SK-N-SH (cell line): ENCODE measurements at regions not wholly inside any gene's neighbourhood (a gene's known extent, or its start where the extent isn't known, plus 50 kb on each side); places are given as distances from the start of the nearest gene placed in this dataset.

ENCODE experiments used
- CTCF ChIA-PET: fragments of 300-600, 350-600 bp; formaldehyde crosslinking; extraction: SDS; loops from one replicate; lab custom pipeline; 2021; lab: Yijun Ruan, JAX
- POLR2A ChIA-PET: fragments of 350-600 bp; sonication (Branson Sonifier 250); formaldehyde crosslinking; extraction: SDS; loops from one replicate; lab custom pipeline; 2020; ENCODE audit warnings: antibody characterized with exemption, inconsistent platforms; lab: Yijun Ruan, JAX
- DNase-seq: peaks from one replicate; pipeline ENCODE4 v3.0.0; 2012
- H2AFZ ChIP-seq: fragments of 200-600 bp; sonication (generic); 2 replicates; pipeline ENCODE4 v1.8.1; 2016; ENCODE audit warnings: antibody characterized with exemption, mild to moderate bottlenecking, low read depth
- H3F3A ChIP-seq: fragments of 200-600 bp; sonication (generic); replicated peaks from 2 replicates; pipeline ENCODE3; 2016; ENCODE audit warnings: antibody characterized with exemption, mild to moderate bottlenecking; ENCODE audit not compliant: insufficient read depth
- H3K27ac ChIP-seq, 2 experiments: fragments of 200-500 bp in 1 of 2; fragments of 200-600 bp in 1 of 2; sonication (Bioruptor generic) in 1 of 2; sonication (generic), shearing (Covaris generic) in 1 of 2; 2 replicates each; pipeline versions ENCODE4 v1.5.1 to v1.6.1; 2014 to 2016; ENCODE audit warnings: low read depth in 2 of 2, inconsistent platforms in 1 of 2, low read length in 1 of 2, mild to moderate bottlenecking in 1 of 2, mixed read lengths in 1 of 2
- H3K27me3 ChIP-seq: fragments of 200-600 bp; sonication (generic), shearing (Covaris generic); 2 replicates; pipeline ENCODE4 v1.6.1; 2016; ENCODE audit warnings: mixed run types; ENCODE audit not compliant: insufficient read depth
- H3K36me3 ChIP-seq, 2 experiments: fragments of 200-500 bp in 1 of 2; fragments of 200-600 bp in 1 of 2; sonication (Bioruptor generic) in 1 of 2; sonication (generic) in 1 of 2; replicated peaks in 1 of 2; 2 replicates each; pipeline versions ENCODE3 to v1.5.1; 2014 to 2016; ENCODE audit warnings: low read length in 1 of 2, mild to moderate bottlenecking in 1 of 2; ENCODE audit not compliant: insufficient read depth in 2 of 2, control insufficient read depth in 1 of 2
- H3K4me1 ChIP-seq, 2 experiments: fragments of 200-500 bp in 1 of 2; fragments of 200-600 bp in 1 of 2; sonication (Bioruptor generic) in 1 of 2; sonication (generic), shearing (Covaris generic) in 1 of 2; 2 replicates each; pipeline versions ENCODE4 v1.5.1 to v1.6.1; 2014 to 2016; ENCODE audit warnings: low read depth in 1 of 2, low read length in 1 of 2, mixed run types in 1 of 2; ENCODE audit not compliant: insufficient read depth in 2 of 2, control insufficient read depth in 1 of 2
- H3K4me2 ChIP-seq: fragments of 200-600 bp; sonication (generic), shearing (Covaris generic); 2 replicates; pipeline ENCODE4 v1.6.1; 2017; ENCODE audit warnings: mixed run types
- H3K4me3 ChIP-seq, 2 experiments: fragments of 200-500 bp in 1 of 2; fragments of 200-600 bp in 1 of 2; sonication (Bioruptor generic) in 1 of 2; sonication (generic), shearing (Covaris generic) in 1 of 2; 2 replicates each; pipeline versions ENCODE4 v1.5.1 to v1.8.1; 2014 to 2016; ENCODE audit warnings: low read depth in 2 of 2, inconsistent platforms in 1 of 2, low read length in 1 of 2, mild to moderate bottlenecking in 1 of 2, mixed read lengths in 1 of 2, moderate library complexity in 1 of 2
- H3K79me2 ChIP-seq: fragments of 200-600 bp; sonication (generic); 2 replicates; pipeline ENCODE4 v1.8.1; 2017; ENCODE audit warnings: mild to moderate bottlenecking; ENCODE audit not compliant: insufficient read depth
- H3K9ac ChIP-seq: fragments of 200-600 bp; sonication (generic); 2 replicates; pipeline ENCODE4 v1.6.1; 2017; ENCODE audit warnings: mixed run types
- H3K9me2 ChIP-seq: fragments of 200-600 bp; sonication (generic); 2 replicates; pipeline ENCODE4 v1.6.1; 2017; ENCODE audit warnings: mixed run types
- H3K9me3 ChIP-seq: fragments of 200-600 bp; sonication (generic); 2 replicates; pipeline ENCODE4 v1.6.1; 2017; ENCODE audit warnings: mixed run types, mild to moderate bottlenecking, moderate library complexity
- H4K20me1 ChIP-seq: fragments of 200-600 bp; sonication (generic); 2 replicates; pipeline ENCODE4 v1.6.1; 2017; ENCODE audit warnings: mild to moderate bottlenecking, mixed run types; ENCODE audit not compliant: insufficient read depth
- CHD2 ChIP-seq: fragments of 150-350 bp; IDR thresholded peaks from 2 replicates; pipeline ENCODE4 v1.6.1; 2018; ENCODE audit warnings: low read length; ENCODE audit not compliant: partially characterized antibody
- CTCF ChIP-seq: fragments of 200-600 bp; sonication (generic); IDR thresholded peaks from 2 replicates; pipeline ENCODE4 v1.6.1; 2017; ENCODE audit warnings: antibody characterized with exemption, mild to moderate bottlenecking, moderate library complexity
- ELF1 ChIP-seq: IDR thresholded peaks from 2 replicates; pipeline ENCODE4 v1.4.0; 2012
- EP300 ChIP-seq, 2 experiments: IDR thresholded peaks; 2 replicates each; pipeline versions ENCODE4 v1.4.0 to v1.6.1; 2012; ENCODE audit warnings: borderline replicate concordance in 1 of 2, low read depth in 1 of 2, low read length in 1 of 2
- MEF2A ChIP-seq: IDR thresholded peaks from 2 replicates; pipeline ENCODE4 v1.4.0; 2012; ENCODE audit warnings: low read depth, borderline replicate concordance
- NFIC ChIP-seq: IDR thresholded peaks from 2 replicates; pipeline ENCODE4 v1.4.0; 2012; ENCODE audit warnings: borderline replicate concordance
- NRF1 ChIP-seq: IDR thresholded peaks from 2 replicates; pipeline ENCODE4 v1.6.1; 2012; ENCODE audit warnings: low read depth, mild to moderate bottlenecking, low read length
- POLR2AphosphoS5 ChIP-seq: IDR thresholded peaks from 2 replicates; pipeline ENCODE4 v1.6.1; 2012; ENCODE audit warnings: low read depth, low read length
- RAD21 ChIP-seq: IDR thresholded peaks from 2 replicates; pipeline ENCODE4 v1.6.1; 2012; ENCODE audit warnings: mild to moderate bottlenecking, low read length
- RCOR1 ChIP-seq: fragments of 150-350 bp; IDR thresholded peaks from 2 replicates; pipeline ENCODE4 v1.6.1; 2017; ENCODE audit warnings: antibody characterized with exemption, low read length
- REST ChIP-seq: IDR thresholded peaks from 2 replicates; pipeline ENCODE4 v1.6.1; 2012; ENCODE audit warnings: mild to moderate bottlenecking, low read depth, low read length, moderate library complexity
- TAF1 ChIP-seq: IDR thresholded peaks from 2 replicates; pipeline ENCODE4 v1.6.1; 2012; ENCODE audit warnings: low read depth, mild to moderate bottlenecking, low read length, moderate library complexity, borderline replicate concordance
- WGBS: methylation state at CpG from one replicate; pipeline ENCODE4 v1.1.6; 2017; ENCODE audit warnings: low lambda C conversion rate; 5-methylcytosine and 5-hydroxymethylcytosine counted together

- Histone ChIP-seq H3K9me3 (no peaks in the 10 kb centered on the region), H3K36me3 (no peaks in the 10 kb centered on the region), H3K4me1 (peaks cover 0 to 33% of the 10 kb centered on the region in 2 experiments; a peak in 1 of 4 replicates), H3K9me2 (no peaks in the 10 kb centered on the region), H3K4me3 (no peak overlapping the region), H3K27ac (no peak overlapping the region; a peak in 1 of 4 replicates), H3F3A (no peaks in the 10 kb centered on the region), H3K79me2 (no peaks in the 10 kb centered on the region), H3K9ac (no peak overlapping the region), H2AFZ (no peak overlapping the region), H3K27me3 (no peaks in the 10 kb centered on the region), H3K4me2 (no peak overlapping the region), H4K20me1 (no peaks in the 10 kb centered on the region)
- no peak for TF ChIP-seq MEF2A
- no peak for TF ChIP-seq RAD21
- TF ChIP-seq CTCF = no peak
- TF ChIP-seq CHD2 = no peak
- TF ChIP-seq TAF1 = no peak
- no peak for TF ChIP-seq NFIC
- no peak for TF ChIP-seq RCOR1
- POLR2A ChIA-PET = no interaction called here
- CTCF ChIA-PET = no interaction called here
- 48% methylated on average over 9 of the region's 16 CpGs for WGBS
- peak; percentile 18 for DNase-seq
Observed at GRCh38 chr10:43000651-43001426, 76.0 kb upstream of the RET start.

GRCh38 chr10:43001427-43001795 is 75.5 kb upstream of the RET start:
- H3K4me3 ChIP-seq = no peak overlapping the region
- no peak overlapping the region for H3K27ac ChIP-seq
- TF ChIP-seq POLR2AphosphoS5 (no peak), EP300 (IDR thresholded peaks at IDR 0.05; ENCODE audit: borderline replicate concordance in 1 of 2, low read depth in 1 of 2, low read length in 1 of 2) (no peak), REST (no peak), ELF1 (no peak), NRF1 (no peak)
- TF ChIP-seq, all 33 proteins: peak for 0
- H3K36me3 ChIP-seq = no peaks in the 10 kb centered on the region
- no peak overlapping the region for H2AFZ ChIP-seq
- no peak overlapping the region for H3K9ac ChIP-seq
- no peaks in the 10 kb centered on the region for H3K79me2 ChIP-seq
- no peak for DNase-seq
- peaks cover 0 to 29% of the 10 kb centered on the region in 2 experiments; a peak in 1 of 4 replicates for H3K4me1 ChIP-seq
- no peak overlapping the region for H3K4me2 ChIP-seq
- POLR2A ChIA-PET = no interaction called here
- no peaks in the 10 kb centered on the region for H3K27me3 ChIP-seq
- CTCF ChIA-PET = no interaction called here
- no peaks in the 10 kb centered on the region for H3F3A ChIP-seq
- H3K9me2 ChIP-seq = no peaks in the 10 kb centered on the region
- H4K20me1 ChIP-seq = no peaks in the 10 kb centered on the region
- no peaks in the 10 kb centered on the region for H3K9me3 ChIP-seq
- WGBS = 60% methylated on average over 2 of the region's 3 CpGs
